Keratinocyte (primary cell): ENCODE measurements at regions not wholly inside any gene's neighbourhood (a gene's known extent, or its start where the extent isn't known, plus 50 kb on each side); places are given as distances from the start of the nearest gene placed in this dataset.

Experiments
- CTCF ChIP-seq, 3 experiments: IDR thresholded peaks in 1 of 3; conservative IDR thresholded peaks in 1 of 3; optimal IDR thresholded peaks in 1 of 3; 2 replicates in 2 of 3; 3 replicates in 1 of 3; pipeline versions ENCODE3 to v1.5.1; 2011; ENCODE audit warnings: low read length in 3 of 3, mild to moderate bottlenecking in 3 of 3, moderate library complexity in 2 of 3, control low read depth in 1 of 3, inconsistent platforms in 1 of 3; ENCODE audit not compliant: insufficient read depth in 2 of 3; ENCODE audit errors: extremely low read depth in 1 of 3
- EZH2 ChIP-seq: IDR thresholded peaks from one replicate; pipeline ENCODE4 v1.6.1; 2012; ENCODE audit warnings: inconsistent platforms, mild to moderate bottlenecking, low read length, moderate library complexity

GRCh38 chr2:188663301-188663700, 310.9 kb upstream of the COL3A1 start:
- TF ChIP-seq CTCF (optimal IDR thresholded peaks at IDR 0.05 in 1 of 3, IDR thresholded peaks at IDR 0.05 in 1 of 3, conservative IDR thresholded peaks at IDR 0.05 in 1 of 3; ENCODE audit: extremely low read depth in 1 of 3, insufficient read depth in 2 of 3, low read length in 3 of 3), result no peak
- TF ChIP-seq EZH2, result no peak
